T-helper 2 cell treated with Interferon-gamma antibody and Interleukin-4, amounts not matched to agents 100 ng/mL and 5 ng/mL, for 36 hours (primary cell): ENCODE measurements at regions not wholly inside any gene's neighbourhood (a gene's known extent, or its start where the extent isn't known, plus 50 kb on each side); places are given as distances from the start of the nearest gene placed in this dataset.
"Not testable (repeated sequence)": the region's sequence is repeated elsewhere in the genome, so short reads cannot be mapped to it uniquely, and the experiment has no call there.

Source experiments
- intact Hi-C: fragments of 100-400 bp; cut with micrococcal nuclease; formaldehyde crosslinking; loops from one replicate; pipeline ENCODE4 v1.15.1; 2023

GRCh38 chr16:65751622-65752521, 614.6 kb upstream of the CDH5 start:
- intact Hi-C loops: no loop called here

GRCh38 chr16:65749506-65749905, 617.0 kb upstream of the CDH5 start:
- intact Hi-C loops: no loop called here

GRCh38 chr16:65746941-65747340, 619.5 kb upstream of the CDH5 start:
- intact Hi-C loops: no loop called here

GRCh38 chr16:65745201-65745708, 621.2 kb upstream of the CDH5 start:
- intact Hi-C loops: no loop called here

GRCh38 chr16:65744401-65744800, 622.1 kb upstream of the CDH5 start:
- intact Hi-C loops: no loop called here

GRCh38 chr16:65743558-65743957, 621.7 kb upstream of the CDH11 start:
- intact Hi-C loops: no loop called here

GRCh38 chr16:65740711-65741110, 618.8 kb upstream of the CDH11 start:
- intact Hi-C loops: no loop called here

- intact Hi-C loops: no loop called here
Observed at GRCh38 chr16:65739518-65739917, 617.7 kb upstream of the CDH11 start.

GRCh38 chr16:65737831-65738230, 616.0 kb upstream of the CDH11 start:
- intact Hi-C loops: no loop called here

- intact Hi-C loops: not testable (repeated sequence)
Observed at GRCh38 chr16:65735615-65736014, 613.8 kb upstream of the CDH11 start.

GRCh38 chr16:65733721-65734120, 611.9 kb upstream of the CDH11 start:
- intact Hi-C loops: no loop called here

- intact Hi-C loops: no loop called here
Observed at GRCh38 chr16:65731833-65732232, 610.0 kb upstream of the CDH11 start.

GRCh38 chr16:65728652-65729051, 606.8 kb upstream of the CDH11 start:
- intact Hi-C loops: no loop called here

GRCh38 chr16:65728167-65728566, 606.3 kb upstream of the CDH11 start:
- intact Hi-C loops: no loop called here

- intact Hi-C loops: no loop called here
Observed at GRCh38 chr16:65727534-65728137, 605.8 kb upstream of the CDH11 start.

- intact Hi-C loops: no loop called here
Observed at GRCh38 chr16:65725156-65725845, 603.4 kb upstream of the CDH11 start.

GRCh38 chr16:65722429-65722828, 600.6 kb upstream of the CDH11 start:
- intact Hi-C loops: no loop called here

- intact Hi-C loops: no loop called here
Observed at GRCh38 chr16:65717846-65718245, 596.0 kb upstream of the CDH11 start.

- intact Hi-C loops: no loop called here
Observed at GRCh38 chr16:65716737-65717700, 595.2 kb upstream of the CDH11 start.

GRCh38 chr16:65713181-65713808, 591.4 kb upstream of the CDH11 start:
- intact Hi-C loops: no loop called here
